ENCODE measurements at regions not wholly inside any gene's neighbourhood (a gene's known extent, or its start where the extent isn't known, plus 50 kb on each side); places are given as distances from the start of the nearest gene placed in this dataset.

DNA sequence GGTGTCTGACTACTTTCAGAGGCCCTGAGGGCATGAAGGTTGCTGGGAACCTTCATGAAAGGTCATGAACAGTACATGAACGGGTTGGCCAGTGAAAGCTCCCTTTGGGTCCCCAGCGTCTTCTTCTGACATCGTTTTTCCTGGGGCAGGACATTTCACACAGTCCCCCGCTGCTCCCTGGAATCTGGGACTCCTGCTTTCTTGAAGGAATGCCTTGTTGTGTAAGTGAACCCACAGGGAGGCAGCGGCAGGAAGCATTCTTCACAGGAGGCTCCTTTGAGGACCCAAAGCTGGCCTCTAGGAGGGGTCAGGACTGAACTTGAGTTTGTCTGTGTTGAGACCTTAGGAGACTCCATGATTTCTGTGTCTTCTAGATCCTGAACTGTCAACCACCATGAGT lies 144.3 kb downstream of the KCNE4 start:
- H2AFZ ChIP-seq (ENCODE audit: control insufficient read depth, low read depth, low read length): no peak overlapping the region
- SMC1A ChIA-PET (ENCODE audit: uncharacterized antibody, unreplicated experiment): no interaction called here
- intact Hi-C loops (cut with micrococcal nuclease; ENCODE audit: unreplicated experiment): no loop called here
- in situ Hi-C loops (cut with MboI): no loop called here
- no peak overlapping the region for H3K27ac ChIP-seq (ENCODE audit: control insufficient read depth, insufficient read depth)
- CTCF ChIA-PET: no interaction called here
- no peaks in the 10 kb centered on the region for H3K79me2 ChIP-seq (ENCODE audit: control insufficient read depth, insufficient read depth, low read length)
- no peaks in the 10 kb centered on the region for H3K4me1 ChIP-seq (ENCODE audit: control insufficient read depth, insufficient read depth, low read length)
- WGBS (ENCODE audit: insufficient coverage, insufficient replicate concordance, low lambda C conversion rate, missing lambda C conversion rate): 18% methylated on average over 5 of the region's 5 CpGs
- no peaks in the 10 kb centered on the region for H3K36me3 ChIP-seq (ENCODE audit: control insufficient read depth in 2 of 2, insufficient read depth in 2 of 2, low read length in 1 of 2)
- POLR2A ChIA-PET: no interaction called here
- no peaks in the 10 kb centered on the region for H4K20me1 ChIP-seq (ENCODE audit: control insufficient read depth, insufficient read depth)
- H3K9me3 ChIP-seq (replicated peaks; ENCODE audit: control insufficient read depth, insufficient read depth, low read length): no peaks in the 10 kb centered on the region
- BruUV-seq (replicated peaks): no TSS peak
- H3K27me3 ChIP-seq (replicated peaks in 1 of 2; ENCODE audit: control insufficient read depth in 2 of 2, insufficient read depth in 2 of 2, low read length in 1 of 2): no peaks in the 10 kb centered on the region
- ATAC-seq: no peak
- TF ChIP-seq FOS (IDR thresholded peaks at IDR 0.05; ENCODE audit: borderline replicate concordance, extremely low read depth, insufficient read length) (no peak), MYB (IDR thresholded peaks at IDR 0.05; ENCODE audit: borderline replicate concordance, low read depth, low read length) (no peak), MYC (IDR thresholded peaks at IDR 0.05; ENCODE audit: insufficient read depth, insufficient read length, insufficient replicate concordance, low read length, severe bottlenecking) (no peak), CBFB (IDR thresholded peaks at IDR 0.05; ENCODE audit: low read depth) (no peak), ZSCAN29 (IDR thresholded peaks at IDR 0.05) (no peak), ESRRA (IDR thresholded peaks at IDR 0.05; ENCODE audit: low read length) (no peak)
- TF ChIP-seq, protein P1, sequence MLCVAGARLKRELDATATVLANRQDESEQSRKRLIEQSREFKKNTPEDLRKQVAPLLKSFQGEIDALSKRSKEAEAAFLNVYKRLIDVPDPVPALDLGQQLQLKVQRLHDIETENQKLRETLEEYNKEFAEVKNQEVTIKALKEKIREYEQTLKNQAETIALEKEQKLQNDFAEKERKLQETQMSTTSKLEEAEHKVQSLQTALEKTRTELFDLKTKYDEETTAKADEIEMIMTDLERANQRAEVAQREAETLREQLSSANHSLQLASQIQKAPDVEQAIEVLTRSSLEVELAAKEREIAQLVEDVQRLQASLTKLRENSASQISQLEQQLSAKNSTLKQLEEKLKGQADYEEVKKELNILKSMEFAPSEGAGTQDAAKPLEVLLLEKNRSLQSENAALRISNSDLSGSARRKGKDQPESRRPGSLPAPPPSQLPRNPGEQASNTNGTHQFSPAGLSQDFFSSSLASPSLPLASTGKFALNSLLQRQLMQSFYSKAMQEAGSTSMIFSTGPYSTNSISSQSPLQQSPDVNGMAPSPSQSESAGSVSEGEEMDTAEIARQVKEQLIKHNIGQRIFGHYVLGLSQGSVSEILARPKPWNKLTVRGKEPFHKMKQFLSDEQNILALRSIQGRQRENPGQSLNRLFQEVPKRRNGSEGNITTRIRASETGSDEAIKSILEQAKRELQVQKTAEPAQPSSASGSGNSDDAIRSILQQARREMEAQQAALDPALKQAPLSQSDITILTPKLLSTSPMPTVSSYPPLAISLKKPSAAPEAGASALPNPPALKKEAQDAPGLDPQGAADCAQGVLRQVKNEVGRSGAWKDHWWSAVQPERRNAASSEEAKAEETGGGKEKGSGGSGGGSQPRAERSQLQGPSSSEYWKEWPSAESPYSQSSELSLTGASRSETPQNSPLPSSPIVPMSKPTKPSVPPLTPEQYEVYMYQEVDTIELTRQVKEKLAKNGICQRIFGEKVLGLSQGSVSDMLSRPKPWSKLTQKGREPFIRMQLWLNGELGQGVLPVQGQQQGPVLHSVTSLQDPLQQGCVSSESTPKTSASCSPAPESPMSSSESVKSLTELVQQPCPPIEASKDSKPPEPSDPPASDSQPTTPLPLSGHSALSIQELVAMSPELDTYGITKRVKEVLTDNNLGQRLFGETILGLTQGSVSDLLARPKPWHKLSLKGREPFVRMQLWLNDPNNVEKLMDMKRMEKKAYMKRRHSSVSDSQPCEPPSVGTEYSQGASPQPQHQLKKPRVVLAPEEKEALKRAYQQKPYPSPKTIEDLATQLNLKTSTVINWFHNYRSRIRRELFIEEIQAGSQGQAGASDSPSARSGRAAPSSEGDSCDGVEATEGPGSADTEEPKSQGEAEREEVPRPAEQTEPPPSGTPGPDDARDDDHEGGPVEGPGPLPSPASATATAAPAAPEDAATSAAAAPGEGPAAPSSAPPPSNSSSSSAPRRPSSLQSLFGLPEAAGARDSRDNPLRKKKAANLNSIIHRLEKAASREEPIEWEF (IDR thresholded peaks at IDR 0.05; ENCODE audit: insufficient replicate concordance, low read depth, low read length): no peak
- RAD21 ChIA-PET (ENCODE audit: unreplicated experiment): no interaction called here
- no peak overlapping the region for H3K9ac ChIP-seq (ENCODE audit: control insufficient read depth, insufficient read depth, low read length)
- H3K4me2 ChIP-seq (ENCODE audit: control insufficient read depth, insufficient read depth): no peak overlapping the region
- FAIRE-seq: no peak
- no peak overlapping the region for H3K4me3 ChIP-seq
- DNase-seq (ENCODE audit: low read depth, low spot score): no peak

Data from GM12878 (cell line).